Left ventricle myocardium inferior (tissue), 1 donor: ENCODE measurements at regions not wholly inside any gene's neighbourhood (a gene's known extent, or its start where the extent isn't known, plus 50 kb on each side); places are given as distances from the start of the nearest gene placed in this dataset.

ENCODE experiments used
- DNase-seq: peaks from one replicate; pipeline ENCODE4 v3.0.0-alpha.2; 2020
- H3K27ac ChIP-seq: fragments of 200-600 bp; replicated peaks from 2 replicates; pipeline ENCODE4 v1.8.0; 2021
- H3K27me3 ChIP-seq: fragments of 200-600 bp; 2 replicates; pipeline ENCODE4 v1.8.0; 2021; ENCODE audit warnings: low read depth
- H3K36me3 ChIP-seq: fragments of 200-600 bp; 2 replicates; pipeline ENCODE4 v1.8.0; 2021
- H3K4me1 ChIP-seq: fragments of 200-600 bp; 2 replicates; pipeline ENCODE4 v1.8.0; 2021
- H3K4me3 ChIP-seq: fragments of 200-600 bp; 2 replicates; pipeline ENCODE4 v1.8.0; 2021; ENCODE audit warnings: mild to moderate bottlenecking, moderate library complexity
- H3K9me3 ChIP-seq: fragments of 200-600 bp; replicated peaks from 2 replicates; pipeline ENCODE4 v1.8.0; 2021
- intact Hi-C: fragments of 100-400 bp; cut with micrococcal nuclease; formaldehyde crosslinking; loops from one replicate; pipeline ENCODE4 v1.11.0; 2022
- TF ChIP-seq, protein P1 (sequence below): fragments of 200-600 bp; IDR thresholded peaks from 2 replicates; pipeline ENCODE4 v1.8.0; 2021; ENCODE audit warnings: antibody characterized with exemption, mild to moderate bottlenecking, borderline replicate concordance
- donor health status: DM: no; HTN: yes; CAD: no; lungs with severe emphysema.

DNA sequence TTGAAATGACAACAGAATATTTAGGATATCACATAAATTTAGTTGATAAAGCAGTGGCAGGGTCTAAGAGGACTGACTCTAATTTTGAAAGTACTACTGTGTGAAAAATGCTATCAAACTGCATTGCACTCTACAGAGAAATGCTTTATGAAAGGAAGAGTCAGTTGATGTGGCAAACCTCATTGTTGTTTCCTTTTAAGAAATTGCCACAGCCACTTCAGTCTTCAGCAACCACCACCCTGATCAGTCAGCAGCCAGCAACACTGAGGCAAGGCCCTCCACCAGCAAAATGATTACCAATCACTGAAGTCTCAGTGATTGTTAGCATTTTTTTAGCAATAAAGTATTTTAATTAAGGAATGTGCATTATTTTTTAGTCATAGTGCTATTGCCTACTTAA is 488.7 kb upstream of the SLC39A10 start:
- H3K4me1 ChIP-seq, result no peaks in the 10 kb centered on the region
- H3K4me3 ChIP-seq, result no peak overlapping the region
- TF ChIP-seq, protein P1, sequence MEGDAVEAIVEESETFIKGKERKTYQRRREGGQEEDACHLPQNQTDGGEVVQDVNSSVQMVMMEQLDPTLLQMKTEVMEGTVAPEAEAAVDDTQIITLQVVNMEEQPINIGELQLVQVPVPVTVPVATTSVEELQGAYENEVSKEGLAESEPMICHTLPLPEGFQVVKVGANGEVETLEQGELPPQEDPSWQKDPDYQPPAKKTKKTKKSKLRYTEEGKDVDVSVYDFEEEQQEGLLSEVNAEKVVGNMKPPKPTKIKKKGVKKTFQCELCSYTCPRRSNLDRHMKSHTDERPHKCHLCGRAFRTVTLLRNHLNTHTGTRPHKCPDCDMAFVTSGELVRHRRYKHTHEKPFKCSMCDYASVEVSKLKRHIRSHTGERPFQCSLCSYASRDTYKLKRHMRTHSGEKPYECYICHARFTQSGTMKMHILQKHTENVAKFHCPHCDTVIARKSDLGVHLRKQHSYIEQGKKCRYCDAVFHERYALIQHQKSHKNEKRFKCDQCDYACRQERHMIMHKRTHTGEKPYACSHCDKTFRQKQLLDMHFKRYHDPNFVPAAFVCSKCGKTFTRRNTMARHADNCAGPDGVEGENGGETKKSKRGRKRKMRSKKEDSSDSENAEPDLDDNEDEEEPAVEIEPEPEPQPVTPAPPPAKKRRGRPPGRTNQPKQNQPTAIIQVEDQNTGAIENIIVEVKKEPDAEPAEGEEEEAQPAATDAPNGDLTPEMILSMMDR, result no peak
- no peaks in the 10 kb centered on the region for H3K36me3 ChIP-seq
- intact Hi-C loops, result no loop called here
- peaks cover 12% of the 10 kb centered on the region for H3K9me3 ChIP-seq
- no peak for DNase-seq
- no peak overlapping the region for H3K27ac ChIP-seq
- no peaks in the 10 kb centered on the region for H3K27me3 ChIP-seq

DNA sequence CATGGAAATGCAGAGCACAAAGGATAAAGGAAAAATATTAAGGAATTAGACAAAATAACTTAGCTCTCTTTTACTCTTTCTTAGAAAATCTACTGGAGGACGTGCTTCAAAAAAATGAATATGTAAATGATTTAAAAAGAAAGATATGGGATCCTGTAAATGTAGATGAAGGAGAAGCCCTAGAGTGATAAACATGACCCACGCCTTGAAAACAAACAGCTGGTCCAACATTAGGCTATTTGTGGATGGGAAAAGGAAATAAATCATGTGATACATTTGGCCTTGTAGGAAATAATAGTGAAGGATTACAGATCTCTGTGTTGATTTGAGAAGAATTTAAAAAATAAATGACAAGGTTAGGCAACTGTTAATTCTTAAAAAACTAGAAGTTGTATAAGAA is 492.1 kb upstream of the SLC39A10 start:
- H3K4me3 ChIP-seq, result no peak overlapping the region
- H3K27ac ChIP-seq, result no peak overlapping the region
- TF ChIP-seq, protein P1, result no peak
- intact Hi-C loops, result no loop called here
- H3K9me3 ChIP-seq, result peaks cover 11% of the 10 kb centered on the region
- no peaks in the 10 kb centered on the region for H3K36me3 ChIP-seq
- no peaks in the 10 kb centered on the region for H3K4me1 ChIP-seq
- H3K27me3 ChIP-seq, result no peaks in the 10 kb centered on the region
- DNase-seq, result no peak

DNA sequence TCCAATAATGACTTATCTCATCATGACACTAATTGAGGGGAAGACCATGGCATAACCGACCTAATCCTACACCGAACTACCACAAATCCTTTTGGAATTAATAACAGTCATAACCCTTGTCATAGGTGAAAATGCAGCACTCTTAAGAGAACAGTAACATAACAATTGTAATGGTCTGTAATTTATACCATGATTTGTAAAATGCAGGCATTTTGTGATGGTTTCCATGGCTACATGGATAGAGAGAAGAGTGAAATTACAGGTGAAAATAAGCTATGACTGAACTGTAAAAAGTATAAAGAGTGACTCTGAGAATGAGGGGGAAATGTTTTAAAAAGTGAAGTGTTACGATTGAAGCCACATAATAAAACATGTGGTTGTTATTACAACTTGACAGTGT is 494.1 kb upstream of the SLC39A10 start:
- Histone ChIP-seq H3K36me3 (no peaks in the 10 kb centered on the region), H3K4me1 (no peaks in the 10 kb centered on the region), H3K9me3 (peaks cover 10% of the 10 kb centered on the region), H3K27ac (no peak overlapping the region), H3K27me3 (no peaks in the 10 kb centered on the region), H3K4me3 (no peak overlapping the region)
- TF ChIP-seq, protein P1, result no peak
- intact Hi-C loops, result no loop called here
- no peak for DNase-seq

DNA sequence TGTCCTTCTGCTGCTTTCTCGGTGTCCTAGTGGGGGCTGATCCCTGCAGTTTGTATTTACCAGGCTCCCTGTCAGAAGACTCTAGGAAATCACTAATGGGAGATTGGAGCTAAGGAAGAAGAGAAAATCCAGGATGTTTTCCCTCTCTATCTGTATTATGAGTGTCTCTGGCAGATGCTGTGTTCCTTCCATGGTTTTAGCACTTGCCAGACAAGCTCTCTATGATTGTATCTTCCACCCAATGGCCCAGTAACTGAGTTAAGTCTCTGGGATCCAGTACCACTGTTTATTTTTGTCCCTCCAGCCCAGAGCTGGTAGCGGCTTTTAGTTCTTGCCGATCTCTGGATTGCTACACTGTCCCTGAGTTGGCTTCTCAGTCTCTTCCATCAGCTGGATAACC is 494.8 kb upstream of the SLC39A10 start:
- intact Hi-C loops, result no loop called here
- H3K4me1 ChIP-seq, result no peaks in the 10 kb centered on the region
- H3K9me3 ChIP-seq, result peaks cover 3% of the 10 kb centered on the region
- no peaks in the 10 kb centered on the region for H3K27me3 ChIP-seq
- H3K4me3 ChIP-seq, result no peak overlapping the region
- no peak overlapping the region for H3K27ac ChIP-seq
- H3K36me3 ChIP-seq, result no peaks in the 10 kb centered on the region
- no peak for DNase-seq
- TF ChIP-seq, protein P1, result no peak

DNA sequence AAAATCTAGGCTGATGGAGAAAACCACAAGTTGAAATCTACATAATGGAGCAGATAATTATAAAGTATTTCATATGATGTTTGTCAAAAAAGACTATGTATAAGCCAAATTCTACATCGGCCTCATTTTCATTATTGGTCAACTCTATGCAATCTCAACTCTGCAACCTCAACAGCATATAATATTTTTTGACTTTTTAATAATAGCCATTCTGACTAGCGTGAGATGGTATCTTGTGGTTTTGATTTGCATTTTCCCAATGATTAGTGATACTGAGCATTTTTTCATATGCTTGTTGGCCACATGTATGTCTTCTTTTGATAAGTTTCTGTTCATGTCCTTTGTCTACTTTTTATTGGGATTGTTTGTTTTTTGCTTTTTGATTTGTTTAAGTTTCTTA is 496.1 kb upstream of the SLC39A10 start:
- H3K4me3 ChIP-seq, result no peak overlapping the region
- H3K27ac ChIP-seq, result no peak overlapping the region
- TF ChIP-seq, protein P1, result no peak
- no peaks in the 10 kb centered on the region for H3K4me1 ChIP-seq
- H3K27me3 ChIP-seq, result no peaks in the 10 kb centered on the region
- no peaks in the 10 kb centered on the region for H3K36me3 ChIP-seq
- intact Hi-C loops, result no loop called here
- H3K9me3 ChIP-seq, result no peaks in the 10 kb centered on the region
- DNase-seq, result no peak

DNA sequence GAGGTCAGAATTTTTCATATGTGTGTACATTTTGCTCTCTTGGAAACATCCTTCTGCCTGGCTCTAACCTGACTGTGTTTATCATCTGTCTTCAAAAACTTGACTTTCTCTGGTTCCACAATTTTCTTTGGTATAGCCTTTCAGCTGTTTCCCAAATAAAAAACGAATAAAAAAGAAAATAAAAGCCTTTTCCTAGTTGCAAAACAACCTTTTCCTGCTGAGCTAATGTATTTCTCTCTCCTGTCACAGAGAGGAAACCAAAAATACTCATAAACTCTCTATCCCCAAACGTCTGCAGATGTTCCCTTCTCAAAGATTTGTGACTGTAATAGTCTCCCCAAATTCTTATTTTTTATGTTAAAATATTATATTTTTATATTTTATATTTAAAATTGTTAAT is 505.3 kb upstream of the SLC39A10 start:
- TF ChIP-seq, protein P1, result no peak
- no peak overlapping the region for H3K27ac ChIP-seq
- no peaks in the 10 kb centered on the region for H3K9me3 ChIP-seq
- no peaks in the 10 kb centered on the region for H3K27me3 ChIP-seq
- H3K4me1 ChIP-seq, result no peaks in the 10 kb centered on the region
- H3K4me3 ChIP-seq, result no peak overlapping the region
- no peak for DNase-seq
- intact Hi-C loops, result no loop called here
- no peaks in the 10 kb centered on the region for H3K36me3 ChIP-seq
